ENCODE measurements at regions not wholly inside any gene's neighbourhood (a gene's known extent, or its start where the extent isn't known, plus 50 kb on each side); places are given as distances from the start of the nearest gene placed in this dataset.
"Not testable (repeated sequence)": the region's sequence is repeated elsewhere in the genome, so short reads cannot be mapped to it uniquely, and the experiment has no call there.

DNA sequence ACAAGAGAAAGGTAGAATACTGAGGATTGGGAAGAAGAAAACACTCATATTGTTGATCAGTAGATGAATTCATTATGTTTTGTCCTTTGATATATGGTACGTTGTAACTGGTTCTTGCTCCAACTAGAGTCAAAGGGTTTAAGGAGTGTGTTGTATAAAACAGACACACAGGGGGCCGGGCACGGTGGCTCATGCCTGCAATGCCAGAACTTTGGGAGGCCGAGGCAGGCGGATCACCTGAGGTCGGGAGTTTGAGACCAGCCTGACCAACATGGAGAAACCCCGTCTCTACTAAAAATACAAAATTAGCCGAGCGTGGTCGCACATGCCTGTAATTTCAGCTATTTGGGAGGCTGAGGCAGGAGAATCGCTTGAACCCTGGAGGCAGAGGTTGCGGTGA, 1624.0 kb upstream of the AGA start:
- H3K23ac ChIP-seq (ENCODE audit: low read depth, low read length); H2AK9ac ChIP-seq (replicated peaks; ENCODE audit: low read depth, low read length, poor library complexity); H3K36me3 ChIP-seq (ENCODE audit: control insufficient read depth, insufficient read depth, low read length); intact Hi-C loops (cut with micrococcal nuclease); H3K9me3 ChIP-seq (ENCODE audit: control insufficient read depth, insufficient read depth, low read length); H3K4me3 ChIP-seq (ENCODE audit: insufficient read depth, low read depth, low read length); H3K27me3 ChIP-seq (ENCODE audit: control insufficient read depth, insufficient read depth, low read length); H2BK15ac ChIP-seq (ENCODE audit: low read depth, low read length); ATAC-seq (ENCODE audit: low read depth); DNase-seq; H3K9me1 ChIP-seq (ENCODE audit: insufficient read depth, low read length); dilution Hi-C loops (cut with HindIII; ENCODE audit: low sequenced_read_pairs, unreplicated experiment); H3K4me2 ChIP-seq (ENCODE audit: low read depth, low read length); H2AFZ ChIP-seq (replicated peaks; ENCODE audit: low read length, poor library complexity); BruUV-seq (replicated peaks); H2AK5ac ChIP-seq (ENCODE audit: low read depth, low read length); H3K18ac ChIP-seq (ENCODE audit: low read depth, low read length); H3K79me1 ChIP-seq (ENCODE audit: low read depth in 1 of 2, low read length in 2 of 2); CTCF ChIA-PET; H3K14ac ChIP-seq (replicated peaks; ENCODE audit: low read depth, low read length); H4K91ac ChIP-seq (ENCODE audit: insufficient read depth, low read depth, low read length); in situ Hi-C loops (cut with MboI; ENCODE audit: low sequenced_read_pairs); H2BK20ac ChIP-seq (ENCODE audit: low read depth, low read length); H3K4me1 ChIP-seq (ENCODE audit: control insufficient read depth, insufficient read depth, low read length); H4K5ac ChIP-seq (ENCODE audit: low read depth, low read length); H3K27ac ChIP-seq (ENCODE audit: insufficient read depth, low read length); H2BK5ac ChIP-seq (ENCODE audit: low read depth, low read length, poor library complexity, severe bottlenecking); H3K56ac ChIP-seq (ENCODE audit: extremely low read depth, insufficient read depth, low read length); H4K8ac ChIP-seq (ENCODE audit: low read depth in 2 of 2, low read length in 2 of 2); H2BK120ac ChIP-seq (ENCODE audit: low read depth, low read length); POLR2A ChIA-PET (ENCODE audit: unreplicated experiment); H4K20me1 ChIP-seq (ENCODE audit: insufficient read depth, low read length); H3K4ac ChIP-seq (ENCODE audit: low read depth, low read length); H3K9ac ChIP-seq (ENCODE audit: low read depth, low read length): not testable (repeated sequence)
- 100% methylated on average over 2 of the region's 12 CpGs; no CpG with 5 or more reads in 1 of the 2 experiments for WGBS, 2 experiments (ENCODE audit: extremely low coverage in 2 of 2, insufficient read length in 1 of 2)

Measured in IMR-90 (cell line).